ENCODE measurements at regions not wholly inside any gene's neighbourhood (a gene's known extent, or its start where the extent isn't known, plus 50 kb on each side); places are given as distances from the start of the nearest gene placed in this dataset.

- no peak for TF ChIP-seq CTCF (conservative IDR thresholded peaks at IDR 0.05; ENCODE audit: low read length)
- TF ChIP-seq EZH2phosphoT487 (IDR thresholded peaks at IDR 0.05; ENCODE audit: borderline replicate concordance, low read depth, low read length) = no peak
Observed at GRCh38 chr12:71252473-71252872, 94.7 kb upstream of the TSPAN8 start.
